ENCODE measurements at regions not wholly inside any gene's neighbourhood (a gene's known extent, or its start where the extent isn't known, plus 50 kb on each side); places are given as distances from the start of the nearest gene placed in this dataset.

- TF ChIP-seq, protein P1, sequence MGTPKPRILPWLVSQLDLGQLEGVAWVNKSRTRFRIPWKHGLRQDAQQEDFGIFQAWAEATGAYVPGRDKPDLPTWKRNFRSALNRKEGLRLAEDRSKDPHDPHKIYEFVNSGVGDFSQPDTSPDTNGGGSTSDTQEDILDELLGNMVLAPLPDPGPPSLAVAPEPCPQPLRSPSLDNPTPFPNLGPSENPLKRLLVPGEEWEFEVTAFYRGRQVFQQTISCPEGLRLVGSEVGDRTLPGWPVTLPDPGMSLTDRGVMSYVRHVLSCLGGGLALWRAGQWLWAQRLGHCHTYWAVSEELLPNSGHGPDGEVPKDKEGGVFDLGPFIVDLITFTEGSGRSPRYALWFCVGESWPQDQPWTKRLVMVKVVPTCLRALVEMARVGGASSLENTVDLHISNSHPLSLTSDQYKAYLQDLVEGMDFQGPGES (IDR thresholded peaks at IDR 0.05) = no peak
- TF ChIP-seq CHD1 (IDR thresholded peaks at IDR 0.05; ENCODE audit: low read depth, low read length) = no peak
- TF ChIP-seq, protein P2, sequence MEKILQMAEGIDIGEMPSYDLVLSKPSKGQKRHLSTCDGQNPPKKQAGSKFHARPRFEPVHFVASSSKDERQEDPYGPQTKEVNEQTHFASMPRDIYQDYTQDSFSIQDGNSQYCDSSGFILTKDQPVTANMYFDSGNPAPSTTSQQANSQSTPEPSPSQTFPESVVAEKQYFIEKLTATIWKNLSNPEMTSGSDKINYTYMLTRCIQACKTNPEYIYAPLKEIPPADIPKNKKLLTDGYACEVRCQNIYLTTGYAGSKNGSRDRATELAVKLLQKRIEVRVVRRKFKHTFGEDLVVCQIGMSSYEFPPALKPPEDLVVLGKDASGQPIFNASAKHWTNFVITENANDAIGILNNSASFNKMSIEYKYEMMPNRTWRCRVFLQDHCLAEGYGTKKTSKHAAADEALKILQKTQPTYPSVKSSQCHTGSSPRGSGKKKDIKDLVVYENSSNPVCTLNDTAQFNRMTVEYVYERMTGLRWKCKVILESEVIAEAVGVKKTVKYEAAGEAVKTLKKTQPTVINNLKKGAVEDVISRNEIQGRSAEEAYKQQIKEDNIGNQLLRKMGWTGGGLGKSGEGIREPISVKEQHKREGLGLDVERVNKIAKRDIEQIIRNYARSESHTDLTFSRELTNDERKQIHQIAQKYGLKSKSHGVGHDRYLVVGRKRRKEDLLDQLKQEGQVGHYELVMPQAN (conservative IDR thresholded peaks at IDR 0.05) = no peak
- no peak for TF ChIP-seq RELA (IDR thresholded peaks at IDR 0.05; ENCODE audit: borderline replicate concordance, partially characterized antibody)
- no peak for TF ChIP-seq CBX5 (IDR thresholded peaks at IDR 0.05; ENCODE audit: low read depth)
- TF ChIP-seq SMC3 (IDR thresholded peaks at IDR 0.05; ENCODE audit: borderline replicate concordance, low read length) = no peak
- TF ChIP-seq ZSCAN29 (IDR thresholded peaks at IDR 0.05) = no peak
- TF ChIP-seq TBL1XR1 (IDR thresholded peaks at IDR 0.05; ENCODE audit: low read depth, low read length) = no peak
- TF ChIP-seq POU2F2 (IDR thresholded peaks at IDR 0.05; ENCODE audit: borderline replicate concordance, low read depth, low read length) = no peak
Measured at GRCh38 chr4:89618151-89618550, 218.8 kb downstream of the SNCA start (continued).

DNA sequence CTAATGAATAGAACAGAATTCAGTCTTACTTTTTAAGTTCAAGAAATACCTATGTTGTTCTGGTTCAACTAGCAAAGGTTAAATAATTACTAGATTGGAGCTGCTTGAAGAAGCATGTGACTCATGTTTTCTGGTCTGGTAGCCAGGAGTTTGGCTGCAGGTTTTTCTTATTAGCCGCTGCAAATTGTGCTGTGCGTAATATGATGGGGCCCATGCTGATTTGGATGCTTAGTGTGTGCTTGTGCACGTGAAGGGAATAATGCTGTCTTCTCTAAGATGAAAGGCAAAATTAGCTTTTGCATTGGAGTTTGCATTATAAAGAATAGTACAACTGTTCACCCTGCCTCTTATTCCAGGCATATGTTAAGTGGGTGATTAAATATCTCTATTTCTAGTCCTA, 219.6 kb downstream of the SNCA start:
- Histone ChIP-seq H3K79me2 (ENCODE audit: control insufficient read depth, insufficient read depth, low read length) (no peaks in the 10 kb centered on the region), H3K27me3 (replicated peaks in 1 of 2; ENCODE audit: control insufficient read depth in 2 of 2, insufficient read depth in 2 of 2, low read length in 1 of 2) (no peaks in the 10 kb centered on the region), H3K36me3 (ENCODE audit: control insufficient read depth in 2 of 2, insufficient read depth in 2 of 2, low read length in 1 of 2) (no peaks in the 10 kb centered on the region), H3K4me1 (ENCODE audit: control insufficient read depth, insufficient read depth, low read length) (no peaks in the 10 kb centered on the region), H3K9ac (ENCODE audit: control insufficient read depth, insufficient read depth, low read length) (no peak overlapping the region), H3K9me3 (replicated peaks; ENCODE audit: control insufficient read depth, insufficient read depth, low read length) (no peaks in the 10 kb centered on the region), H3K4me2 (ENCODE audit: control insufficient read depth, insufficient read depth) (no peak overlapping the region), H3K4me3 (no peak overlapping the region), H2AFZ (ENCODE audit: control insufficient read depth, low read depth, low read length) (no peak overlapping the region), H4K20me1 (ENCODE audit: control insufficient read depth, insufficient read depth) (no peaks in the 10 kb centered on the region), H3K27ac (ENCODE audit: control insufficient read depth, insufficient read depth) (no peak overlapping the region)
- no TSS peak for BruUV-seq (replicated peaks)
- no peak for DNase-seq (ENCODE audit: low read depth, low spot score)
- RAD21 ChIA-PET (ENCODE audit: unreplicated experiment) = no interaction called here
- CTCF ChIA-PET = interaction anchor here (1.1 kb wide), 1 partner anchor 10 kb away, joined by 3 read pairs; no protein-coding TSS in a partner anchor
- intact Hi-C loops (cut with micrococcal nuclease; ENCODE audit: unreplicated experiment) (no loop called here), in situ Hi-C loops (cut with MboI) (no loop called here)
- POLR2A ChIA-PET = no interaction called here
- no peak for FAIRE-seq
- WGBS (ENCODE audit: insufficient coverage, insufficient replicate concordance, low lambda C conversion rate, missing lambda C conversion rate) = 58% methylated on average over 3 of the region's 3 CpGs
- TF ChIP-seq EGR1 (IDR thresholded peaks at IDR 0.05; ENCODE audit: borderline replicate concordance in 1 of 2, low read depth in 2 of 2, low read length in 2 of 2) (no peak), HDAC6 (IDR thresholded peaks at IDR 0.05; ENCODE audit: unreplicated experiment) (no peak), NFIC (IDR thresholded peaks at IDR 0.05; ENCODE audit: low read depth, low read length) (no peak)
- no peak for ATAC-seq
- SMC1A ChIA-PET (ENCODE audit: uncharacterized antibody, unreplicated experiment) = interaction anchor here (0.9 kb wide), 1 partner anchor 8 kb away, joined by 4 read pairs; no protein-coding TSS in a partner anchor
